ENCODE measurements at regions not wholly inside any gene's neighbourhood (a gene's known extent, or its start where the extent isn't known, plus 50 kb on each side); places are given as distances from the start of the nearest gene placed in this dataset.

- DNase-seq (ENCODE audit: low spot score) = no peak
These were observed 225.6 kb upstream of the HMGA2 start for GRCh38 chr12:65598688-65599087.

DNA sequence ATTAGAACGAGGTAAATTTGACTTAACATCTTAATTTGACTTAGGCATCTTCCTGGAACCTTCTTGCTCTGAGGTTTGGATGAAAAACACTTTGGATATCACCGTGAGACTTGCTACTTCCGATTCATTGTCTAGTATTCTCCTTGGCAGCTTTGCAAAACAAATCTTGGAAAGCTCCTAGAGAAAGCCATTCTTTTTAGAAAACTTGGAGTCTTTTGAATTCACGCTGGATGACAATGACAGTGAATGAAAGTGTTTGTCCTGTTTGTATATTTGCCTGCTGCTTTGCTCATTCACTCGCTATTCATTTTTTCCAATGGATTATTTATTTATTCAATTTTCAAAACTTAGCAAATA lies 222.1 kb upstream of the HMGA2 start:
- DNase-seq (ENCODE audit: low spot score) = no peak

- peak; percentile 34 for DNase-seq (ENCODE audit: low spot score)
These were observed 221.5 kb upstream of the HMGA2 start for GRCh38 chr12:65602610-65603295.

DNA sequence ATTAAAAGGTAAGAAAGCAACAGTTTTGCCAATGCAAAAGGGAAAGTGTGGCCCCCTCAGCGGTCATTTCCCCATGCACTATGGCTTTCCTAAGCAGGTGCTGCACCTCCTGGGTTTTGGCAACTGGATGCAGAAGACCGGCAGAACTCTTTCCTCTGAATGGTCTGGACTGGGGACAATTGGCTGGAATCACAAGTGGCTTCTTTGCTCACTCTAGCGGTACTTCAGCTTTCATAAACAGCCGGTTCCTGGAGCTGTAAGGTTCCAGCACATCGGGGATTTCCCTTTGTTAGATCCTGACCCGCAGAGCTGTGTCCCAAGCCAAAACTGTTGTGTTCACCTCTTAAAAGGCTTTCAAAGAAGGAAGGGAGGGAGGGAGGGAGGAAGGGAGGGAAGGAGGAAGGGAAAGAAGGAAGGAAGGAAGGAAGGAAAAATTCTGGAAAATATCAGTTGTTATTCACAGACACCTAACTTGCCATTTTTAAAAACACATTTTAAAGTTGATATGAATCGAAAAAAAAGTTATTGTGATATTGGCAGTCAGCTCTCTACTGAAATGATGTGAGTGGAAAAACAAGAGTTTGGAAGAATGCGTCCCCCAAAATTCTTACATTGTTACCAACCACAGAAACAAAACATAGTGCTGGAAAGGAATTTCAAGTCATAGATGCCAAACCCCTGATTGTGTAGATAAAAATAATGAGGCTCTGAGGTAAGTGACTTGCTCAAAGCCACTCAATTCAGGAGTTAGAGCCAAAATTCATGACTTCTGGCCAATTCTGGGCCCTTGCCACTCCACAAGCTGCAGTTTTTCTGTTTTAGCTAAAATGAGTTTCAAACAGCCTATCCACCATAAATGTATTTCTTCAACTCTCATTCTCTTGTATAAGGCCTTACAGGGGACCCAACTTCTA lies 220.6 kb upstream of the HMGA2 start:
- no peak for DNase-seq (ENCODE audit: low spot score)

- no peak for DNase-seq (ENCODE audit: low spot score)
These were observed 219.3 kb upstream of the HMGA2 start for GRCh38 chr12:65605019-65605418.

DNA sequence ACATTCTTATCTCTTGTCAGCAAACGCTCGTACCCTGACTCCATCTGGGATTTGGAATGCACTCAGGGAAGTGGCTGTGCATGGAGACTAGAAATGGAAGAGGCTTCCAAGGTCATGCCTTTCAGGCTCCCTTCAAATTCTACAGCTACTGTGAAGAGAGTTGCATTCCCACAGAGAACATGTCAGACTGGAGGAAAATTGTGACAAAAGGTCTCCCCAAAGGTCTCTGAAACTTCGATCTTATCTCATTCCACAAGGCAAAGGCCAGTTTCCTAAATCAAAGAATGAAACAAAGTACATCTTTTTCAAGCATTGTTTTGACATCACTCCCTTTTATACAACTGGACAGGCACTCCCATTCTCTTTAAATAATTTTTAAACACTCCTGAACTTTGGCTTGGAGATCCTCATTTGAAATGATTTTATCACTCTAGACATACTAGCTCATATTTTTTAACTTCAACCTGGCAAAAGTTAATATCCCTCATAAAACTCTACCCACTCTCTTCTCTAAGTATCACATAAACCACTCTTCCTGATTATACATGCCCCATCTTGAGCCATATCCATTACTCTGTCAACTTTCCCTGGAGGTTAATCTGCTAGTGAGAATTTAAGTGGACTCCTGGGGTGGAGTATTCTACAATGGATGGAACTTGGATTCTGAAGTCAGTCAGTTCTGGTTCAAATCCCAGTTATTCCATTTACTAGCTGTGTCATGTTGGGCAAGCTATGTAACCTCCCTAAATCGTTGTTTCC lies 218.1 kb upstream of the HMGA2 start:
- no peak for DNase-seq (ENCODE audit: low spot score)

DNA sequence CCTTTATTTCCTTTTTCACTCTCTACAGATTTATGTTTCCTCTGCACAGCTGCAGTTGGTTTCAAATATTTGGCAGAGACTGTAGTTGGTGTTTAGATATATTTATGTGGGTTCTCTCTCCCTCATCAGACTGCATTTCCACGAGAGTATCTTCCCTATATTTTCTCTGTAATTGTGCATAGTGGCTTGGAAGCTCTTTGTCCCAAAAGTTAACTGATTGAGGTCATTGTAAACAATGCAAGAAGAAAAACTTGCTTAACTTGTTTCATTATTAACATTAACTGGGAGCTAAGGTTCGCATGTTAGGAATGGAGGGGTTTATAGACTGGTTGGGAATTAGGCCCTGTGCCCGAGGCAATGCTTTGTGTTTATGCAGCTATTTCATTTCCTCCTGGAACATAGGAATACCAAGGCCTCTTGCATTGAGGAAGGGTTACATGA lies 216.9 kb upstream of the HMGA2 start:
- DNase-seq (ENCODE audit: low spot score) = no peak

DNA sequence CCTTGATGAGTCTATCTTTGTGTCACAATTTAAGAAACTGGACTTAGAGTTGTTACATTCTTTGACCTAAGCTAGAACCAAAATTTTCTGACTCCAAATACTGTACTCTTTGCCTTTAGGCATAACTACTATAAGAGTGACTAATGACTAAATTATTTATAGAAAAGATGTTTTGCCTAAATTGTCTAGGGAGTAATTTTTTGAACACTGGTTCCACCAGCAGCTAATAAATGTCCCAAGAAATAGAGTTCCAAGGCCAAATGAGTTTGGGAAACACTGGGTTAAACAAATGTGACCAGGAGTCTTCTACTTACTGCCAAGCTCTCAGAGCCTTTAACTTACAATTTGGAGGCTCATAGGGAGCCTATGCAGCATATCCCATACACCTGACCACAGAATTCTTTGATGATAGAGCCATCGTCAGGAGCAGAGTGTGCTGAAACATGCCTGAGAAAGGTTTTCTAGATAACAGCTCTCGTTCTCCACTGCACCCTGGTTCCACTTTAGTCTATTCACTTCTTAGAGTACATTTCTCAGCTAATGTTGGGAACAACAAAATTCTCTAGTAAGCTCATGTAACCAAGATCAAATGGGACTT lies 215.9 kb upstream of the HMGA2 start:
- DNase-seq (ENCODE audit: low spot score) = no peak

DNA sequence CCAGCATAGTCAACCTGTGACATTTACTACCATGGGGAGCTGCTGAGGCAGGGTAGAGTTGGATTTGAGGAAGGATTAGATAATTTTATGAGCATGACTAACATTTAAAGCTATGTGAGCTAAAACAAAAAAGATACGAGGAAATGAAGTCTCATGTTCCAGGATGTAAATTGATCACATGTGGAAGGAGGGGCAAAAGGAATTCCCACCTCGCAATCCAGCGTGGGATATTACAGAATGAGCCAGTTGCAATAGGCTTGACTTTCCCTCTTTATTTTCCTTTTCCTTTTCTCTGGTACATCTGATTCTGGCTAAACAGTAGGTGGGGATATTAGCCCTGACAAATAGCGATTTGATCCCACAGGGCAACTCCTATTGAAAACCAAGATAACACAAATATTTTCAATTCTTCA lies 214.9 kb upstream of the HMGA2 start:
- no peak for DNase-seq (ENCODE audit: low spot score)

- no peak for DNase-seq (ENCODE audit: low spot score)
These were observed 212.9 kb upstream of the HMGA2 start for GRCh38 chr12:65611396-65611795.

DNA sequence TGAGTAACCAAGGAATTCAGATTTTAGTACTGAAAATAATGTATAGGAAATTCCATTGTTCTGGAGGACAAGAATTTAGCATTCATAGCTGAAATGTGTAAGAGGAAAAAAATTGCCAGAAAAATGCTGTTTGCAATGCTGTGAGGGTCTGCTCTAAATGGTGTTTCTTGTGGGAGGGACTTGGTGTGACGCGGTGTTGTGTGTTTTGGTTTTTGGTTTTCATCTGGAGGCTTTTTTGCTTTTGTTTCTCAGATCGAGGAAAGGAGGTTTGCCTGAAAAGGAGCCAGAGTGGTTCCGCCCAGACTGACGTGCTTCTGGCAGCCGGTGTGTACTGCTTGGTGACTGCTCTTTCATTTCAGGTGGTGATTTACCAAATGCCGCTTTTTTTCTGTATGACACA lies 211.8 kb upstream of the HMGA2 start:
- no peak for DNase-seq (ENCODE audit: low spot score)

- no peak for DNase-seq (ENCODE audit: low spot score)
These were observed 210.6 kb upstream of the HMGA2 start for GRCh38 chr12:65613692-65614091.

GRCh38 chr12:65614259-65614889 lies 209.9 kb upstream of the HMGA2 start:
- DNase-seq (ENCODE audit: low spot score) = no peak

GRCh38 chr12:65615118-65615517 lies 209.2 kb upstream of the HMGA2 start:
- DNase-seq (ENCODE audit: low spot score) = no peak

GRCh38 chr12:65616022-65616421 lies 208.3 kb upstream of the HMGA2 start:
- DNase-seq (ENCODE audit: low spot score) = no peak

- DNase-seq (ENCODE audit: low spot score) = no peak
These were observed 205.7 kb upstream of the HMGA2 start for GRCh38 chr12:65618588-65618987.

- no peak for DNase-seq (ENCODE audit: low spot score)
These were observed 205.3 kb upstream of the HMGA2 start for GRCh38 chr12:65619018-65619417.

DNA sequence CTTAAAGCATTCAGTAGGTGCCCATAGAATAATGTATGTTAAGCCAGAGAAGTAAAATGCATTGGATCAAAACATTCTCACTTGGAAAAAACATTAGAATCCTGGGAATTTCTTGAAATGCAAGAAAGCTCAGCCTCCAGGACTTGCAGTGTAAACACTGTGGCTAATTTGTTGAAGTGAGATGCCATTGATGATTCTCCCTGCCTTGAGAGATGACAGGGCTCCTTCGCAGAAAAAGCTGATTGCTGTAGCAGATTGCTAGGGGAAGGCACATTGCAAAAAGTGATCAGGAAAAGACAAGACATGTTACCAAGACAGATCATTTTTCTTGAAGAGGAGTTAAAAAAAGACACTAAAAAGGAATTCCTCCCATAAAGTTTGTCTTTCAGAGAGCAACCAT lies 204.2 kb upstream of the HMGA2 start:
- DNase-seq (ENCODE audit: low spot score) = no peak

GRCh38 chr12:65622056-65622455 lies 202.2 kb upstream of the HMGA2 start:
- DNase-seq (ENCODE audit: low spot score) = no peak

- no peak for DNase-seq (ENCODE audit: low spot score)
These were observed 200.8 kb upstream of the HMGA2 start for GRCh38 chr12:65623507-65623906.

- DNase-seq (ENCODE audit: low spot score) = peak; percentile 8
These were observed 199.7 kb upstream of the HMGA2 start for GRCh38 chr12:65624554-65625086.

DNA sequence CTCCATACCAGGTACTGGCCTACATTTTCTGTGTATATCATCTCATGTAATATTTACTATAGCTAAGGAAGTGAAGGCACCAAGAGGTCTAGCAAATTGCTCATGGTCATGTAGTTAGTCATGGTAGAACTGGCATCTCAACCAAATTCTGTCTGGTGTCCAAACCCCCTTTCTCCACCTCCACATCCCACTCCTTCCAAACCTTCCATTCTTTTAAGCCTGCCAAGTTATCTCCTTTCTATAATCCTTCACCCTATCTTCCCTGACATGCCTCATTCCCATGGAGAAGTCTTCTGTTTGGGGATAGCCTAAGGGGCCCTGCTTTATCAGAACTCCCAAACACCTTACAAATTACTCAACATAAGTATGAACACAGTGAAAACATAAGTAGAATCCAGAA lies 196.2 kb upstream of the HMGA2 start:
- no peak for DNase-seq (ENCODE audit: low spot score)
